Skeletal muscle cell (primary cell): ENCODE measurements at regions not wholly inside any gene's neighbourhood (a gene's known extent, or its start where the extent isn't known, plus 50 kb on each side); places are given as distances from the start of the nearest gene placed in this dataset.
A peak's percentile ranks its signal among the peaks of the same experiment; 100 is the strongest.

Source experiments
- DNase-seq: peaks from one replicate; pipeline ENCODE4 v3.0.0-alpha.2; 2010; ENCODE audit warnings: low read depth
- H3K4me3 ChIP-seq: 2 replicates; pipeline ENCODE4 v1.5.1; 2011; ENCODE audit warnings: low read depth, mild to moderate bottlenecking, control low read depth, low read length, moderate library complexity

- DNase-seq: no peak
- no peak overlapping the region for H3K4me3 ChIP-seq
These were observed 64.4 kb upstream of the FGF3 start for GRCh38 chr11:69883292-69884255.

GRCh38 chr11:69884286-69884685 is 65.1 kb upstream of the FGF3 start:
- H3K4me3 ChIP-seq: no peak overlapping the region
- no peak for DNase-seq

- no peak for DNase-seq
- H3K4me3 ChIP-seq: no peak overlapping the region
These were observed 65.5 kb upstream of the FGF3 start for GRCh38 chr11:69884751-69885150.

DNA sequence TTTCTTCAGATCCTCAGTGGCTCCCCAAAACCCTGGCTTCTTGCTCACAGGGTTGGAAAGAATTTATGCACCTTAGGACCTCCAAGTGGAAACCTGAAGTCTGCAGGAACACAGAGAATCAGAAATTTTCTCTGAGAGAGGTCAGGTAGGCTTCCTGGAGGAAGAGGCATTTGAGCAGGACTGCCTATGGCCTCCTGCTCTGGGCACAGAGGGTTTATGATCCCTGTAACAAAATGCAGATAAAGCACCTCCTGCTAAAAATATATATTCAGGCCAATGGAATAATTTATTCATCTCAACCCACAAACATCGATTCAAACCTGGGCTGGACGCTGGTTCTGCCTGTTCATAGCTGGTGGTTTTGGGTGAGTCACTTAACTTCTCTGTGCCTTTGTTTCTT is 68.1 kb upstream of the FGF3 start:
- no peak overlapping the region for H3K4me3 ChIP-seq
- no peak for DNase-seq

DNA sequence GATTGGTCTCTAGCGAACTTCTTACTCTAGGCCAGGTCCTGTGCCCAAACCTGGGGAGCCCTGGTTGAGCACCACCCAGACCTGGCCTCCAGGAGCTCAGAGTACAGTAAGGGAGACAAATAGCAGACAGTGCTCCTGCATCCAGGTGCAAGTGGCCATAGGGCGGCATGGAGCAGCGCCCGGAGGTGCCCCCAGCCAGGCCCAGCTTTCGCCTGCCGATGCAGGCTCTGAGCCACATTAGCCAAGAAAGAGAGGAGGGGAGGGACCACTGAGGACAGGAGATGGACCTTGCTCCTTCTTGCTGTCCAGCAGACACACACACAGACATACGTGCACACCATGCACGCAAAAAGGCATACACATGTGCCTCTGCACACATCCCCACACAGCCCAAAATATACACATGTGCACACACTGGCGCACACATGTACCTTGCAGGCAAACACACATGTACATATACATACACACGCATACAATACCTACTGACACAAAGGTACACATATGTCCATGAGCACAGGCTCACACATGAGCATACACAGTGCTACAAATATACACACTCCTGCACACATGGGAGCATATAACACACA is 68.7 kb upstream of the FGF3 start:
- DNase-seq: no peak
- H3K4me3 ChIP-seq: no peak overlapping the region

DNA sequence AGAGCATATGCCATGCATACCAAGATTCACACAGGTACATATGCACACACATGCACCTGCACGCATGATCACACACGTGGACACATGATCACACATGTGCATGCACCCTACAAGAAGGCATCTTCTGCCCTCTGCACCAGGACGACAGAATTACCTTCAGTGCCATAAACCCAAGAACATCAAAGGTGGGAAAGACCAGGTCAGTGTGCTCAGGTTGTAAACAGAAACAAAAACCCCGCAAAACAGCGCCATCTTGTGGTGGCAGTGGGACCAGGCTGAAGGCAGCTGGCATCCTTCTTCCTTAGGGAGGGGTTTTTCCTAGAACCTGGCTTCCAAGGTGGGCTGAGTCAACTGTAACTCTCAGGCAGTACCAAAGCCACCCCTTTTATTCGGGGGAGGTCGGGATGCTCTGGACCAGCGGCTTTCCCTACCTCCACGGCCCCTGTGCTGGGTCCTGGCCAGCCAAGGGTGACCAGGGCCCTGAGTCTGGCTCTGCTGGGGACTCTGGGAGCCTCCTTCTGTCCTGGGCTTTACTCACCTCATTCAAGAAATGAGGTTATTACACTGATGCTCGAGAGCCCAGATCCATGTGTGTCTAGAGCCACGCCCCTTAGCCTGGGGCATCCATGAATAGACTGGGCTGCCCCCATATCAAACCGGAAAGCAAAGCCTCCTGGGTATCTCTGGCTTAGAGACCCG is 69.4 kb upstream of the FGF3 start:
- H3K4me3 ChIP-seq: no peak overlapping the region
- peak; percentile 1 for DNase-seq

DNA sequence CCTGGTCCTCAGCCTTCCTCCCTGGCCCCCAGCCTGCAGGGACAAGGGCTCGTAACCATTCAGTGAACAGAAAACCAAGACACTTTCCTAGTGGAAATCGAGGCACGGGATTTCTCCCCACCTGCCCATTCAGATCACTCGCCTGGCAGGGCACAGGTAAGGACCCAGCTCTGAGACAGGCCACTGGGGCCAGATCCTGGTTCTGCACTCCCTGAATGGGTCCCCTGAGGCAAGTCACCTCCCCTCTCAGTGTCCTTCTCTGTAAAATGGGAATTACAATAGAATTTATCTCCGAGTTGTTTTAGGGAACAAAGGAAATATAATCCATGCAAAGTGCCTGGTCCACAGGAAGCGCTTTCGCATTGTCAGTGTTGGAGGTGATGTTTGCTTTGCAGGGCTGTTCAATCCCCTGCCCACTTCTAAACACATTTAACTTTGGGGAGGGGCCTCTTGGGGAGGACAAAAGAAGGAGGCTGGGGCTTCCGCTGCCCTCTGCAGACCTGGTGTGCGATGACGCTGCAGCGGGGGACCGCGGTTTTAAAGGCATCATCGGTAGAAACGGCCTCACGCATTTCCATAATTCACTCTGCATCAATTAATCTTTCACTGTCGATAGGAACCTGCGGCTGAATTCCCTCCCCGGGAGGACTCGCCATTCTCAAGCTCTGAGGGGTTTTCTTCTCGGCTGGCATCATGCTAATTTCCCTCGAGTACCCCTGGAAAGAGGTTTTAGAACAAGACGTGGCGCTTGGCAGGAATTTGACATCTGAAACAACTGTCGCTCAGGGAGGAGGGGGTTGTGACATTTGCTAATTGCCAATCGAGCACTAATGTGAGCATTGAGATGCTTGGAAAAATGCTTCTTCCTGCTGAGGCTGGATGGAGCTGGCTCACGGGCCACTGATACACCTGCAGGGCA is 70.4 kb upstream of the FGF3 start:
- H3K4me3 ChIP-seq: no peak overlapping the region
- no peak for DNase-seq

- DNase-seq: no peak
- H3K4me3 ChIP-seq: no peak overlapping the region
These were observed 71.3 kb upstream of the FGF3 start for GRCh38 chr11:69890476-69890875.

DNA sequence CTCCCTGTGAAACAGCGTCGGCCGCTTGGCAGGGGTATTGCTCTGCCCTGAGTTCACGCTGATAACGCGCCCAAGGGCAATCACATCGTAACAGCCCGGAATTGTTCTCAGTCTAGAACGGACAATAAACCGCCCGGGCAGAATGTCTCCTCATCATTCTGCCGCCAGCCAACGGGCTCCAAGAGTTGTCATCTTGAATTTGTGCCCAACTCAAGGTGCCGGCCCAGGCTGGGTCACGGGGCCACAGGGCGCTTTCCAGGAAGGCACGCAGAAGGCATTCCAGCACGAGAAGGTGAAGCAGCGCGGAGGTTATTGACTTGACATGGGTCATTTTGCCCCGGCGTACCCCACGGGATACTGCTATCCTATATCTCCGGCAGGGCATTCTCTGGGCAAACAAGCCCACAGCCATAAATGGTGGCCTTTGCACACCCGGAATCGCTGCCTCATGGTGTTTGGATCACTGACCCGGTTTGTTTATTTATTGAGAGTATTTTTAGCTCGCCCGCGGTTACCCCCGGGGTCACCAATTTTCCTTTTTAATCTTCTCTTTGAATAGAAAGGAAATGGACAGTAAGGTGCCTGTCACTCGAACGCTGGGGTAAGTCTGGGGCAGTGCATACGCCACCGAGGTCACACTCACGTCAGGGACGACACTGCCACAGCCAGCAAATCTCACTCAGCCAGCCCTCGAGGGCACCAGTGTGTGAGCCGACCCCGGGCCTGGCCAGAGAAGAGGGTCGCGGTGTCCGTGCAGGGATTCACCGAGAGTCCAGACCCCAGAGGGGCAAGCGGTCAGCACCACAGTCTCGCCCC is 72.4 kb upstream of the FGF3 start:
- no peak for DNase-seq
- no peak overlapping the region for H3K4me3 ChIP-seq

DNA sequence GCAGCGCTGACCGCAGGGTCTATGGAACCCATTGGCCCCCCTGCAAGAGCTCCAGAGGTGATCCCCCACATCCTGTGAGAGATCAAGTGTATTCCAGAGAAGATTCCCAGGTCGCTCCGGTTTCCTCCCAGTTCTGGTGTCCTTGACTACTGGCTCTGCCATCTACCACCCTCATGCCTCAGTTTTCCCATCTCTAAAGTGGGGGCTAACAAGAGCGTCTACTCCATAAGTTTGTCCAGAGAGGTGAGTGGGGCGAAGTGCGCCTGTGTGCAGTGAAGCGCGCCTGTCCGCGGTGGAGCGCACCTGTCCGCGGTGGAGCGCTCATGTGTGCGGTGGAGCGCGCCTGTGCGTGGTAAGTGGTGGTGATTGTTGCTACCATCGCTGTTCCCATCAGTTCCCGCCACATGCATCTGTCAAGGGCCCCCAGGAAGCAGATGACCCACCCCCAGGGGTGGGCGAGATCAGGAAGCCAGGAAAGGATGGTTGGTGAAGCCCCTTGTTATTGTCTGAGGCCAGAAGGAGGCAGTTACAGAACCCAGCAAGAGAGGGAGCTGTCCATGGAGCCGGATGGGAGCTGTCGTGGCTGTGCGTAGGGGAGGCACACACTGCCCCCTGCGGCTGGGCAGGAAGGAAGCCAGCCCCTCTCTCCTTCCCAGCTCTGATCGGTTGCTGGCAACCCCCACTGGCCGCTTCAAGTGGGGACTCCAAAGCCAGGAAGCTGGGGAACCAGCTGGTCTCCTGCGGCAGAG is 73.2 kb upstream of the FGF3 start:
- no peak for DNase-seq
- H3K4me3 ChIP-seq: no peak overlapping the region

GRCh38 chr11:69892986-69893555 is 73.9 kb upstream of the FGF3 start:
- no peak for DNase-seq
- no peak overlapping the region for H3K4me3 ChIP-seq

GRCh38 chr11:69893631-69894030 is 74.4 kb upstream of the FGF3 start:
- H3K4me3 ChIP-seq: no peak overlapping the region
- no peak for DNase-seq

GRCh38 chr11:69894181-69894611 is 75.0 kb upstream of the FGF3 start:
- H3K4me3 ChIP-seq: no peak overlapping the region
- DNase-seq: no peak

DNA sequence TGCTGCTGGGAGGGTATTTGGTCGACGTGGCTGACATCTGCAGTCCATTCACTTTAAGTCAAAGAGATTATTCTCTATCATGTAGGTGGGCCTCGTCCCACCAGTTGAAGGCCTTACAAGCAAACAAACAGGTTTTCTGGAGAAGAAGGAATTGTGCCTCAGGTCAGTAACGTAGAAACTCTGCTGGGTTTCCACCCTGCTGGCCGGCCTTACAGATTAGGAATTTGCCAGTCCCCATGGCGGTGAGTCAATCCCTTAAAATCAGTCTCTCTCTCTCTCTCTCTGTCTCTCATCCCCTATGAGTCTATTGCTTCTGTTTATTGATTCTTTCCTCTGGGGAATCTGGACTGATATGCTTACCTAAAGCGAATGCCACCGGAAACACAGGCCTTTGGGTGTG is 75.4 kb upstream of the FGF3 start:
- DNase-seq: no peak
- no peak overlapping the region for H3K4me3 ChIP-seq

DNA sequence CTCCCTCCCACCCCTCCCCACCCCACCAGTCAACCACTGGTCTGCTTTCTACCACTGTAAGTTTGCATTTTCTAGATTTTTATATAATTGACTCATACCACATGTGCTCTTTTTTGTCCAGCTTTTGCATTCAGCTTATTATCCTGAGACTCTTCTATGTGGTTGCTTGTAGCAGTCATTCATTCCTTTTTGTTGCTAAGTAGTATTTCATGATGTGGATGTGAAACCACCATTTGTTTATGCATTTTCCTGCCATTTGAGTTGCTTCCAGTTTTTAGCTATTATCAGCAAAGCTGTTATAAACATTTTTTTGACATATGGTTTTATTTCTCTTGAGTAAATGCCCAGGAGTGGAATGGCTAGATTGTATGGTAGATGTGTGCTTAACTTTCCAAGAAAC is 77.0 kb upstream of the FGF3 start:
- H3K4me3 ChIP-seq: no peak overlapping the region
- no peak for DNase-seq

DNA sequence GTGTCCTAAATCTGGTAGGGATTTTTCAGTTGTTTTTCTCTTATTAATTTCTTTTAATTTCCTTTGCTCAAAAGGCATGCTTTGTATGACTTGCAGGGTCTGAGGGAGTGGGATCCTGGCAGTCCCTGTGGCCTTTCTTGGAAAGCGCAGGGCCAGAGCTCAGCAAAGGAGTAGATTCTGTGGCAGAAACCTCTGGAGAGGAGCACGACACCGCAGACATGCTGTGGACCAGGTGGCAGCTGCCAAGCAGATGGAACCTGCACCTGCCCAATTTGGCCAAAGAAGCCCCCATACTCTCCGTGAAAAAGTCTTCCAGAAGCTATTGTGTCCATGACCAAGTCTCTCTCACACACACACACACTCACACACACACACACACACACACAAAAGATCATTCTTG is 78.9 kb upstream of the FGF3 start:
- no peak overlapping the region for H3K4me3 ChIP-seq
- DNase-seq: no peak

DNA sequence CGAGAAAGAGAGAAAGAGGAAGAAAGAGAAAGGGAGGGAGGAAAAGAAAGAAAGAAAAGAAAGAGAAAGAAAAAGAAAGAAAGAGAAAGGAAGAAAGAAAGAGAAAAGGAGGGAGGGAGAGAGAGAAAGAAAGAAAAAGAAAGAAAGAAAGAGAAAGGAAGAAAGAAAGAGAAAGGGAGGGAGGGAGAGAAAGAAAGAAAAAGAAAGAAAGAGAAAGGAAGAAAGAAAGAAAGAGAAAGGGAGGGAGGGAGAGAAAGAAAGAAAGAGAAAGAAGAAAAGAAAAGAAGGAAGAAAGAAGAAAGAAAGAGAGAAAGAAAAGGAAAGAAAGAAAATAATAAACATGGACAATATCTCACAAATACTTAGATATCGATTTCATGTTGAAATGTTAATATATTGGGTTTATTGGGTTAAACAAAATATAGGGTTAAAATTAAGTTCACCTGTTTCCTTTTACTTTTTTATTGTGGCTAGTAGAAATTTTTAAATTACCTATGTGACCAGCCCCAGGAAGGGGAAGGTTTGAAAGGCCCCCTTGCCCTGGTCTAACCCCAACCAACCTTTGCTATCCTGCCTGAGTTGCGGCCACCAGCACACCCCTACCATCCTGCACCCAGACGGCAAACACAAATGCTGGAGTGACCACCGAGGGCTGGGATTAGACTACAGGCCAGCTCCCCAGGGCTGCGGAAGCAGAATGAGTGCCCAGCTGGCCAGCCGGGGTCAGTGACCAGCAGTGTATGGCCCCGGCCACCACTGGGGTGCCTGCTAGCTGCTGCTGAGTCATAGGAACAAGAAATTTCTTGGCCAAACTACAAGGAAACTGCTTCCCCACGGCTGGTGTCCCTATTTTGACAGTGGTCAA is 81.0 kb upstream of the FGF3 start:
- H3K4me3 ChIP-seq: no peak overlapping the region
- DNase-seq: no peak
